ENCODE measurements at regions not wholly inside any gene's neighbourhood (a gene's known extent, or its start where the extent isn't known, plus 50 kb on each side); places are given as distances from the start of the nearest gene placed in this dataset.

- TF ChIP-seq, protein P1, sequence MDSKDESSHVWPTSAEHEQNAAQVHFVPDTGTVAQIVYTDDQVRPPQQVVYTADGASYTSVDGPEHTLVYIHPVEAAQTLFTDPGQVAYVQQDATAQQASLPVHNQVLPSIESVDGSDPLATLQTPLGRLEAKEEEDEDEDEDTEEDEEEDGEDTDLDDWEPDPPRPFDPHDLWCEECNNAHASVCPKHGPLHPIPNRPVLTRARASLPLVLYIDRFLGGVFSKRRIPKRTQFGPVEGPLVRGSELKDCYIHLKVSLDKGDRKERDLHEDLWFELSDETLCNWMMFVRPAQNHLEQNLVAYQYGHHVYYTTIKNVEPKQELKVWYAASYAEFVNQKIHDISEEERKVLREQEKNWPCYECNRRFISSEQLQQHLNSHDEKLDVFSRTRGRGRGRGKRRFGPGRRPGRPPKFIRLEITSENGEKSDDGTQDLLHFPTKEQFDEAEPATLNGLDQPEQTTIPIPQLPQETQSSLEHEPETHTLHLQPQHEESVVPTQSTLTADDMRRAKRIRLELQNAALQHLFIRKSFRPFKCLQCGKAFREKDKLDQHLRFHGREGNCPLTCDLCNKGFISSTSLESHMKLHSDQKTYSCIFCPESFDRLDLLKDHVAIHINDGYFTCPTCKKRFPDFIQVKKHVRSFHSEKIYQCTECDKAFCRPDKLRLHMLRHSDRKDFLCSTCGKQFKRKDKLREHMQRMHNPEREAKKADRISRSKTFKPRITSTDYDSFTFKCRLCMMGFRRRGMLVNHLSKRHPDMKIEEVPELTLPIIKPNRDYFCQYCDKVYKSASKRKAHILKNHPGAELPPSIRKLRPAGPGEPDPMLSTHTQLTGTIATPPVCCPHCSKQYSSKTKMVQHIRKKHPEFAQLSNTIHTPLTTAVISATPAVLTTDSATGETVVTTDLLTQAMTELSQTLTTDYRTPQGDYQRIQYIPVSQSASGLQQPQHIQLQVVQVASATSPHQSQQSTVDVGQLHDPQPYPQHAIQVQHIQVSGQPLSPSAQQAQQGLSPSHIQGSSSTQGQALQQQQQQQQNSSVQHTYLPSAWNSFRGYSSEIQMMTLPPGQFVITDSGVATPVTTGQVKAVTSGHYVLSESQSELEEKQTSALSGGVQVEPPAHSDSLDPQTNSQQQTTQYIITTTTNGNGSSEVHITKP (tag by site-specific recombination; IDR thresholded peaks at IDR 0.05) = no peak
- no peak for TF ChIP-seq ZNF664 (tag by site-specific recombination; IDR thresholded peaks at IDR 0.05)
- TF ChIP-seq ZNF560 (tag by site-specific recombination; IDR thresholded peaks at IDR 0.05; ENCODE audit: borderline replicate concordance) = no peak
- no peak for TF ChIP-seq ZNF791 (tag by site-specific recombination; IDR thresholded peaks at IDR 0.05)
- no peak for TF ChIP-seq OVOL3 (tag by site-specific recombination; IDR thresholded peaks at IDR 0.05)
- TF ChIP-seq ZBTB8A (tag by site-specific recombination; IDR thresholded peaks at IDR 0.05) = no peak
Observed at GRCh38 chr13:109687559-109688448, 98.6 kb downstream of the IRS2 start (continued).

GRCh38 chr13:109685203-109685602, 101.2 kb downstream of the IRS2 start:
- no peaks in the 10 kb centered on the region for H3K9me3 ChIP-seq (ENCODE audit: control insufficient read depth, insufficient read depth, low read depth, low read length)
- no peaks in the 10 kb centered on the region for H3K36me3 ChIP-seq (ENCODE audit: control insufficient read depth in 2 of 2, insufficient read depth in 1 of 2, low read length in 2 of 2)
- H3K27ac ChIP-seq (ENCODE audit: extremely low read depth, low read depth, low read length) = peak overlapping the region; percentile 43
- no peak overlapping the region for H3K4me3 ChIP-seq (ENCODE audit: low read depth, low read length)
- POLR2A ChIA-PET = no interaction called here
- TF ChIP-seq ZBTB17 (tag by site-specific recombination; IDR thresholded peaks at IDR 0.05) = 0 out of 2 replicates have a peak, but pooled peaks have one; percentile 4
- no peak for TF ChIP-seq ZNF19 (tag by site-specific recombination; IDR thresholded peaks at IDR 0.05; ENCODE audit: low read depth)
- peaks cover 11% of the 10 kb centered on the region for H3K4me1 ChIP-seq (ENCODE audit: control insufficient read depth, insufficient read depth, low read length)
- CTCF ChIA-PET = no interaction called here

GRCh38 chr13:109684824-109685202, 101.6 kb downstream of the IRS2 start:
- POLR2A ChIA-PET = no interaction called here
- CTCF ChIA-PET = no interaction called here
- TF ChIP-seq SP2 (tag by site-specific recombination; IDR thresholded peaks at IDR 0.05) = peak; percentile 46
- TF ChIP-seq, protein P2, sequence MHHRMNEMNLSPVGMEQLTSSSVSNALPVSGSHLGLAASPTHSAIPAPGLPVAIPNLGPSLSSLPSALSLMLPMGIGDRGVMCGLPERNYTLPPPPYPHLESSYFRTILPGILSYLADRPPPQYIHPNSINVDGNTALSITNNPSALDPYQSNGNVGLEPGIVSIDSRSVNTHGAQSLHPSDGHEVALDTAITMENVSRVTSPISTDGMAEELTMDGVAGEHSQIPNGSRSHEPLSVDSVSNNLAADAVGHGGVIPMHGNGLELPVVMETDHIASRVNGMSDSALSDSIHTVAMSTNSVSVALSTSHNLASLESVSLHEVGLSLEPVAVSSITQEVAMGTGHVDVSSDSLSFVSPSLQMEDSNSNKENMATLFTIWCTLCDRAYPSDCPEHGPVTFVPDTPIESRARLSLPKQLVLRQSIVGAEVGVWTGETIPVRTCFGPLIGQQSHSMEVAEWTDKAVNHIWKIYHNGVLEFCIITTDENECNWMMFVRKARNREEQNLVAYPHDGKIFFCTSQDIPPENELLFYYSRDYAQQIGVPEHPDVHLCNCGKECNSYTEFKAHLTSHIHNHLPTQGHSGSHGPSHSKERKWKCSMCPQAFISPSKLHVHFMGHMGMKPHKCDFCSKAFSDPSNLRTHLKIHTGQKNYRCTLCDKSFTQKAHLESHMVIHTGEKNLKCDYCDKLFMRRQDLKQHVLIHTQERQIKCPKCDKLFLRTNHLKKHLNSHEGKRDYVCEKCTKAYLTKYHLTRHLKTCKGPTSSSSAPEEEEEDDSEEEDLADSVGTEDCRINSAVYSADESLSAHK (tag by site-specific recombination; IDR thresholded peaks at IDR 0.05) = peak; percentile 45; the same call in 1 of the 2 replicates
- TF ChIP-seq, protein P3, sequence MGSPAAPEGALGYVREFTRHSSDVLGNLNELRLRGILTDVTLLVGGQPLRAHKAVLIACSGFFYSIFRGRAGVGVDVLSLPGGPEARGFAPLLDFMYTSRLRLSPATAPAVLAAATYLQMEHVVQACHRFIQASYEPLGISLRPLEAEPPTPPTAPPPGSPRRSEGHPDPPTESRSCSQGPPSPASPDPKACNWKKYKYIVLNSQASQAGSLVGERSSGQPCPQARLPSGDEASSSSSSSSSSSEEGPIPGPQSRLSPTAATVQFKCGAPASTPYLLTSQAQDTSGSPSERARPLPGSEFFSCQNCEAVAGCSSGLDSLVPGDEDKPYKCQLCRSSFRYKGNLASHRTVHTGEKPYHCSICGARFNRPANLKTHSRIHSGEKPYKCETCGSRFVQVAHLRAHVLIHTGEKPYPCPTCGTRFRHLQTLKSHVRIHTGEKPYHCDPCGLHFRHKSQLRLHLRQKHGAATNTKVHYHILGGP (tag by site-specific recombination; IDR thresholded peaks at IDR 0.05) = no peak
- TF ChIP-seq EGR2 (tag by site-specific recombination; IDR thresholded peaks at IDR 0.05; ENCODE audit: low read depth) = peak; percentile 57
- TF ChIP-seq, protein P4, sequence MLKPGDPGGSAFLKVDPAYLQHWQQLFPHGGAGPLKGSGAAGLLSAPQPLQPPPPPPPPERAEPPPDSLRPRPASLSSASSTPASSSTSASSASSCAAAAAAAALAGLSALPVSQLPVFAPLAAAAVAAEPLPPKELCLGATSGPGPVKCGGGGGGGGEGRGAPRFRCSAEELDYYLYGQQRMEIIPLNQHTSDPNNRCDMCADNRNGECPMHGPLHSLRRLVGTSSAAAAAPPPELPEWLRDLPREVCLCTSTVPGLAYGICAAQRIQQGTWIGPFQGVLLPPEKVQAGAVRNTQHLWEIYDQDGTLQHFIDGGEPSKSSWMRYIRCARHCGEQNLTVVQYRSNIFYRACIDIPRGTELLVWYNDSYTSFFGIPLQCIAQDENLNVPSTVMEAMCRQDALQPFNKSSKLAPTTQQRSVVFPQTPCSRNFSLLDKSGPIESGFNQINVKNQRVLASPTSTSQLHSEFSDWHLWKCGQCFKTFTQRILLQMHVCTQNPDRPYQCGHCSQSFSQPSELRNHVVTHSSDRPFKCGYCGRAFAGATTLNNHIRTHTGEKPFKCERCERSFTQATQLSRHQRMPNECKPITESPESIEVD (tag by site-specific recombination; IDR thresholded peaks at IDR 0.05) = peak; percentile 70
- TF ChIP-seq TRIM28 (IDR thresholded peaks at IDR 0.05; ENCODE audit: borderline replicate concordance, low read length) = 0 out of 2 replicates have a peak, but pooled peaks have one; percentile 15
- peak; percentile 61 for TF ChIP-seq ZFHX2 (tag by site-specific recombination; conservative IDR thresholded peaks at IDR 0.05)
- TF ChIP-seq ZNF623 (tag by site-specific recombination; IDR thresholded peaks at IDR 0.05) = no peak
- peak; percentile 26; the same call in 1 of the 2 replicates for TF ChIP-seq KLF9 (tag by site-specific recombination; IDR thresholded peaks at IDR 0.05; ENCODE audit: low read depth)
- TF ChIP-seq, protein P1 (tag by site-specific recombination; IDR thresholded peaks at IDR 0.05) = peak; percentile 77

More at GRCh38 chr13:109684824-109685202, 101.6 kb downstream of the IRS2 start:
- Histone ChIP-seq H3K27ac (ENCODE audit: extremely low read depth, low read depth, low read length) (peak overlapping the region; percentile 43; the same call in 1 of the 2 replicates), H3K4me1 (ENCODE audit: control insufficient read depth, insufficient read depth, low read length) (peaks cover 11% of the 10 kb centered on the region), H3K9me3 (ENCODE audit: control insufficient read depth, insufficient read depth, low read depth, low read length) (no peaks in the 10 kb centered on the region), H3K4me3 (ENCODE audit: low read depth, low read length) (no peak overlapping the region), H3K36me3 (ENCODE audit: control insufficient read depth in 2 of 2, insufficient read depth in 1 of 2, low read length in 2 of 2) (no peaks in the 10 kb centered on the region)
